ENCODE measurements at regions not wholly inside any gene's neighbourhood (a gene's known extent, or its start where the extent isn't known, plus 50 kb on each side); places are given as distances from the start of the nearest gene placed in this dataset.

DNA sequence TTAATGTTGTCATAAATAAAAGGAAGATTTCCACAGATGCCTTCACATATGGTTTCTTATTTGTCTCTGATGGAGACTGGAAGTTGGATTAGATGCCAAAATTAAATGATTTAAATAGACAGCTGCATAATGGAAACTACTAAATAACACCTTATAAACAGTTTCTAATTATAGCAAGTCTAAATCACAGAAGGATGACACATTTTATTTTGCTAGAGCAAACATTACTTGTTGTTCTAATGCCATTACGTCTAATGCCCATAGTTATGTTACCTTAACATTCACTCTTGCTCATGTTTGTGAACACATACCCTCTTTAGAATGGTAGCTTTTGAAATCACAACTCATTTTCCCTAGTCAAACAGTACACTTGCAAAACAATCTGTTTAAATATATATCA is 92.8 kb downstream of the ZIC4 start:
- intact Hi-C loops (cut with DNase I; ENCODE audit: low total_unique reads) = no loop called here
- in situ Hi-C loops (cut with MboI; ENCODE audit: low pct_ligation_motif_present in 1 of 4, low pct_unique_long_range_greater_than_20kb in 1 of 4, low sequenced_read_pairs in 3 of 4) = no loop called here
- WGBS, 2 donors (ENCODE audit: low coverage in 1 of 2) = 44 to 50% methylated on average over 1 of the region's 1 CpG
- Histone ChIP-seq H3K4me3 (no peak overlapping the region), H3K27ac (no peak overlapping the region), H3K36me3 (no peaks in the 10 kb centered on the region), H3K9me3 (no peaks in the 10 kb centered on the region), H3K4me1 (no peaks in the 10 kb centered on the region), H3K27me3 (no peaks in the 10 kb centered on the region)
- no peak for DNase-seq
- TF ChIP-seq EP300 (IDR thresholded peaks at IDR 0.05; ENCODE audit: low read depth) (no peak), POLR2A (IDR thresholded peaks at IDR 0.05) (no peak), POLR2AphosphoS5 (IDR thresholded peaks at IDR 0.05) (no peak)
- TF ChIP-seq, protein P1, sequence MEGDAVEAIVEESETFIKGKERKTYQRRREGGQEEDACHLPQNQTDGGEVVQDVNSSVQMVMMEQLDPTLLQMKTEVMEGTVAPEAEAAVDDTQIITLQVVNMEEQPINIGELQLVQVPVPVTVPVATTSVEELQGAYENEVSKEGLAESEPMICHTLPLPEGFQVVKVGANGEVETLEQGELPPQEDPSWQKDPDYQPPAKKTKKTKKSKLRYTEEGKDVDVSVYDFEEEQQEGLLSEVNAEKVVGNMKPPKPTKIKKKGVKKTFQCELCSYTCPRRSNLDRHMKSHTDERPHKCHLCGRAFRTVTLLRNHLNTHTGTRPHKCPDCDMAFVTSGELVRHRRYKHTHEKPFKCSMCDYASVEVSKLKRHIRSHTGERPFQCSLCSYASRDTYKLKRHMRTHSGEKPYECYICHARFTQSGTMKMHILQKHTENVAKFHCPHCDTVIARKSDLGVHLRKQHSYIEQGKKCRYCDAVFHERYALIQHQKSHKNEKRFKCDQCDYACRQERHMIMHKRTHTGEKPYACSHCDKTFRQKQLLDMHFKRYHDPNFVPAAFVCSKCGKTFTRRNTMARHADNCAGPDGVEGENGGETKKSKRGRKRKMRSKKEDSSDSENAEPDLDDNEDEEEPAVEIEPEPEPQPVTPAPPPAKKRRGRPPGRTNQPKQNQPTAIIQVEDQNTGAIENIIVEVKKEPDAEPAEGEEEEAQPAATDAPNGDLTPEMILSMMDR (IDR thresholded peaks at IDR 0.05) = no peak

GRCh38 chr3:147312786-147313280 is 93.5 kb downstream of the ZIC4 start:
- Histone ChIP-seq H3K27ac (no peak overlapping the region), H3K36me3 (no peaks in the 10 kb centered on the region), H3K9me3 (no peaks in the 10 kb centered on the region), H3K4me3 (no peak overlapping the region), H3K4me1 (no peaks in the 10 kb centered on the region), H3K27me3 (no peaks in the 10 kb centered on the region)
- 38 to 41% methylated on average over 2 of the region's 2 CpGs for WGBS, 2 donors (ENCODE audit: low coverage in 1 of 2)
- intact Hi-C loops (cut with DNase I; ENCODE audit: low total_unique reads) = no loop called here
- no peak for DNase-seq
- in situ Hi-C loops (cut with MboI; ENCODE audit: low pct_ligation_motif_present in 1 of 4, low pct_unique_long_range_greater_than_20kb in 1 of 4, low sequenced_read_pairs in 3 of 4) = no loop called here
- TF ChIP-seq EP300 (IDR thresholded peaks at IDR 0.05; ENCODE audit: low read depth) (no peak), POLR2A (IDR thresholded peaks at IDR 0.05) (no peak), POLR2AphosphoS5 (IDR thresholded peaks at IDR 0.05) (no peak)
- TF ChIP-seq, protein P1 (IDR thresholded peaks at IDR 0.05) = no peak

DNA sequence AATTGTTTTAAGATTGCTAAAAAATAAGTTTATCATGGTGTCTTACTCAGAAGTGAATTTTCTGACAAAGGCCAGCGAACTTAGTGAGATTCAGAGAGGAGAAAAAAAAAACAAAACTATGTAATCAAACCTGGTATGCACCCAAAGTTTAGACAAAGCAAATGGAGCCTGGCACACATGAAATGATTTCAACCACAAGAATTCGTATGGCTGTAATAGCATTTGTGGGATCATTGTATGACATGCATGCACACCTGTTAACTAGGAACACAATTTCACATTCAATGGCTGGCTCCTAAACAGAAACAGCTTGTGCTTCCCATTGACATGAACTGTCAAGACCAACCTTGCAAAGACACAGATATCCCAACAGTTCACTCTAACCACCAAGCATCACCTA is 94.6 kb downstream of the ZIC4 start:
- Histone ChIP-seq H3K9me3 (no peaks in the 10 kb centered on the region), H3K27ac (no peak overlapping the region), H3K36me3 (no peaks in the 10 kb centered on the region), H3K4me3 (no peak overlapping the region), H3K27me3 (no peaks in the 10 kb centered on the region), H3K4me1 (no peaks in the 10 kb centered on the region)
- intact Hi-C loops (cut with DNase I; ENCODE audit: low total_unique reads) (no loop called here), in situ Hi-C loops (cut with MboI; ENCODE audit: low pct_ligation_motif_present in 1 of 4, low pct_unique_long_range_greater_than_20kb in 1 of 4, low sequenced_read_pairs in 3 of 4) (no loop called here)
- TF ChIP-seq EP300 (IDR thresholded peaks at IDR 0.05; ENCODE audit: low read depth) = no peak
- TF ChIP-seq, protein P1 (IDR thresholded peaks at IDR 0.05) = no peak
- WGBS, 2 donors (ENCODE audit: low coverage in 1 of 2) = 47 to 65% methylated on average over 2 of the region's 2 CpGs
- DNase-seq = no peak

GRCh38 chr3:147305533-147306250 is 100.7 kb downstream of the ZIC4 start:
- no peak for TF ChIP-seq POLR2AphosphoS5 (IDR thresholded peaks at IDR 0.05)
- no peak for TF ChIP-seq POLR2A (IDR thresholded peaks at IDR 0.05)
- TF ChIP-seq, protein P1 (IDR thresholded peaks at IDR 0.05) = no peak
- no peak for TF ChIP-seq EP300 (IDR thresholded peaks at IDR 0.05; ENCODE audit: low read depth)
- no peaks in the 10 kb centered on the region for H3K36me3 ChIP-seq
- no peaks in the 10 kb centered on the region for H3K4me1 ChIP-seq
- in situ Hi-C loops (cut with MboI; ENCODE audit: low pct_ligation_motif_present in 1 of 4, low pct_unique_long_range_greater_than_20kb in 1 of 4, low sequenced_read_pairs in 3 of 4) = no loop called here
- intact Hi-C loops (cut with DNase I; ENCODE audit: low total_unique reads) = no loop called here
- H3K9me3 ChIP-seq = no peaks in the 10 kb centered on the region
- no peaks in the 10 kb centered on the region for H3K27me3 ChIP-seq
- no peak overlapping the region for H3K27ac ChIP-seq
- no peak overlapping the region for H3K4me3 ChIP-seq
- DNase-seq = no peak
